Central memory CD4-positive, alpha-beta T cell (primary cell): ENCODE measurements at regions not wholly inside any gene's neighbourhood (a gene's known extent, or its start where the extent isn't known, plus 50 kb on each side); places are given as distances from the start of the nearest gene placed in this dataset.

Experiments
- DNase-seq: peaks from one replicate; pipeline ENCODE4 v3.0.0; 2022

DNA sequence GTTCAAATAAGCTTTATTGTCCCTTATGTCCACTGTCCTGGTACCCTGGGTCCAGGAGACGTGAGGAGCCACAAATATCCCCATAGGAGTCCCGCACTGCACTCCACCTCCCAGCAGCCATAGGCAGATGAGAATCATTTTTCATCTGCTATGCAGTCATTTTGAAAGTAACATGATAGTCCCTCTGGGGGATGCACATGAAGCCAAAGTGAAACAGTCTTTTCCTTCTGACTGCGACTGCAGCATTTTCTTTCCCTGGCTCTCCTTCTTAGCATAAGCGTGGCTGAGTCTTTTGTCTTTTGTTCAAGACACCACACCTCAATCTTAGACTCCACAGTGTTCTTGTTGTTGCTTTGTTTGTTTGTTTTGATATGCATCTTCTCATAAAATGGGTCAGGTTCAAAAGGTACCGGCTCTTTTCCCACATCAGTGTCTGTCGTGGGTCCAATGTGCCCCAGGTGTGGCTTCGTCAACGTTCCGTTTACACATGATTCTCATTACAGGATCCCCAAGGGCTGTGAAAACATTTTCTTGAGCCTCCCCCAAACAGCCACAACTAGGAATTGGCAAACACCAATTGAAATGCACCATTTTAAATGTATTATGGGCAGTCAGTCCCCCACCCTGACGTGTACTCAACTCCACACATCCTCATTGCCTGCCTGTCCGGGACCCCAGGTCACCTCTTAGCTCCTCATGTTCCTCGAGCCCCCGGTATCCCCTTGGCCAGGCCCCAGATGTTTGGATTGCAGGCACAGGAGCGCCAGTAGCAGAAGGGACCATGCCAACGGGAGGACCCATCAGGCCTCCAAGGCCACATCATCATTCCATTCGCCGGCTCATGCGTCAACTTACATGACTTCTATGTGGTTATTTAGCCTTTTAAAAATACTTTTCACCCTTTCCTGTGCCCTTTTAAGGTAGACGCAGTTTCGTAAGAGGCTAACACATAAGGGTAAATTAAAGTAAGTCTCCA, 237.8 kb upstream of the DAPK1 start:
- no peak for DNase-seq

DNA sequence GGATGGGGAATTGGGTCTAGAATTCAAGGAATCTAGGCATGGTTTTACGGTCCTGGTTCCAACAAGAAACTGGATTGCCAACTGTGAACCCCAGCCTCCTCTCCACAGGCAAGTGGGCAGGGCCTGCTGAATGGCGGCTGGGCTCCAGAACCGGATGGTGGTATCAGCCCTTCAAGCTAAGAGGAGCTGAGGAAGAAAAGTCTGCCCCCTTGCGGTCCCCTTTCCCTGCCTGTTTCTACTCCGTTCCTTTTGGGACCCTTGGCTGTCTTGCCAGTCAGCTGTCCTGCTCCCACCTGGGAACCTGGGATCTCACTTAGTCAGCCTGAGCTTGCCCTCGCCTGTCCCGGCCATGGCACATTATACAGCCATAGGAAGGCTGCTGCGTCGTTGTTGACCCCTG, 234.4 kb upstream of the DAPK1 start:
- no peak for DNase-seq

DNA sequence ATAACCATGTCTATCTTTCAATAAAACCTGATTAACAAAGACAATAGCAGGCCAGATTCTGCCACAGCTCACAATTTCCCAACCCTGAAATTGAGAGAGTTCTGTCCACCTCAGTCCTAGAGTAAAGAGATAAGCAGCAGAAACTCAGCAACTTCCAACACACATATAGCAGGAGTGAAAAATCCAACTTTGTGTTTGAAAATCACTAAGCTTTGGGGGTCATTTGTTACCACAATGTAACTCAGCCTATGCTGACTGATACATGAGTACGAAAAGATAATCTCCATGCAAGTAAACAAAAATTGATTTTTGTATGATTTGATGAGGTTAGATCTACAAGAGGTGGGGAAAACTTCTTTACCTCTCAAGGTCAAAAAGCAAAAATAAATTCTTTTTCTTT, 231.0 kb upstream of the DAPK1 start:
- DNase-seq, result no peak

DNA sequence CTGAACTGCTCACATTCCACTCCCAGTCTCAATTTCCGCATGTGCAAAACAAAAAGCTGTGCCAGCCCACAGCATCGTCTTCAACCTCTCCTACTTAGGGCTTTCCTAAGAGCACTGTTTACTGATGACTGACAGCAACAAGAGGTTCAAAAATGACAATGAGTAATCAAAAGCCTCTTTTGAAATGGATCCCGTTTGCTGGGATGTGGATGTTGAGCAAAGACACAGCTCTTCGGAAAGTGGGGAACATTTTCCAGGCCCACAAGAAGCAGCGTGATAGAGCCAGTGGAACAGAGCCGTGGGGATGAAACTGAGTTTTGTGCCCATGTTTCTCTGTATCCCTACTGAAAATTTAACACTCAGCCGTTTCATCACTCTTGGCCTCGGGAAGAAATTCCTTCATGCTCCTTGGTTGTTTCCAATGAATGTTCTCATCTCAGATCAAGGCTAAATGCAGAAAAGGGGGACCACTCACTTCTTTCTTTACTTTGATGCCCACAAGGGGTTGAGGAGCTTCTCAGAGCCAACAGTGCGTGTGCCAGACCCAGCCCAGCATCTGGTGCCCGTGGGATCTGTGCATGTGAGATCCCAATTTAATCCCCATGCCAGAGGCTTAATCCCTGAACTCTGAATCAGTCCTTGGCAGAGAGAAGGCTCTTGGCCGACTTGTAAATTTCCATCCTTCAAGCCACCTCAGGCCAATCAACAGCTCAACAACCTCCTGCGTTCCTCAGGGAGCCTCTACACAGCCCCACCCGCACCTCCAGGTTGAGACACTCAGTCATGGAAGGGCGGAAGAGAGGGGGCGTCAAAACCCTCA, 230.2 kb upstream of the DAPK1 start:
- DNase-seq, result no peak

DNA sequence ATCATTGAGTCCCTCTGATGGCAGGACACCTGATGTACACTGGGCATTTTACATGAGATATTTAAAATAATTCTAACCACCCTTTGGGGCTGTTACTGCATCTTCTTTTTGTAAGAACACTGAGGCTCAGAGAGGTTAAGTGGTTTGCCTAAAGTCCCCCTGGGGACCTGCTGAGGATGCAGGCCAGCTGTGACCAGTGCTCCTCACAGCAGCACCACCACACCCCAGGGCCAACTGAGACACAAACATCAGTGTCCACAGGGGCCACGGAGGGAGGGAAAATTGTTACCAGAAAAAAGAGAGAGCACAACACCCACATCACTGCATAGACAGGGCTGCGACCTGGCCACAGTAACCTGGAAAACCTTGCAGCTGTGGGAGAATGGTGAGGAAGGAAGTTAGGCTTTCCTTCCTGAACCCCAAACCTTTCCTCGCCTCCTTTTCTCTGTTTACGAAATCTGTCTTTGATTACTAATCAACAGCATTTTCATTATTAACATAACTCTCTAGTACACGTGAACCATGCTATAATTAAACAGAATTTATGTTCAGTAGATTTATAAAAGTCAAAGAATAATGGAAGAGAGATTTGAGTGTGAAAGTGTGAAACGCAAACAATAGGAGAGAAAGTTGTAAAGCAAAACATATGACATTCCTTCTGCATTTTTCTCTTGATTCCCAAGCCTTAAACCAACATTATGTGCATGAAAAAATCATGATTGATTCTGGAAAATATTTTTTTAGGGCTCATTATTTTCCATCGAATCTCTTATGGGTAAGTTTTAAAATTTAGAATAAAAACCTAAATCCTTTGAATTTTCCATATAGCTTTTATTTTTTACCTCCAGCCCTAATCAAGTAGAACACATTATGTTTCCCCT, 228.1 kb upstream of the DAPK1 start:
- DNase-seq, result no peak

DNA sequence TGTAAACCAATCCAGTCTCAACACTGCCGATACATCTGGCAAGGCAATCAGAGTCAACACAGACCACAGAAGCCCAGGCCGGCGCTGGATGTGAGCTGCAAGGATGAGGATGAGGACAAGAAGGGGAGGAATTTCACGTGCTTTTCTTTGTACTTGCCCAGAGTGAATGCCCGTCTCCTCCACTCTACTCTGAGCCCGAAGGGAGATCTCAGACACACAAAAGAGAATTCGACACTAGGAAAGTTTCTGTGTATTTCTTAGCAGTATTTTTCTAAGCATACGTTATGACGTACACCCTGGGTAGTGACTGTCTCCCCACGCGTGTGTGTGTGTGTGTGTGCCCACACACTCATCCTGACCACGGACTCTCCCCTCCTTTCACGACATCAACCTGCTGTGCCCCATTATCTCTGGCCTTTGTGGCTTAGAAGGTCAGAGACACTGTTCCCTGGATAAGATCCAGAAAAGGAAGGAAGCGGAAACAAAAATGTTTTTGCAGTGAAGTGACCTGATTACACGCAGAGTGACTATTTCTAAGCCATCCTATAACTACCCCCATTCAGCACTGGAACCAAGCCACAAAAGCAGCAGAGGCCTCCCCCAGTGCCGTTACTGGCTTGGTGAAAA, 227.3 kb upstream of the DAPK1 start:
- DNase-seq, result no peak

DNA sequence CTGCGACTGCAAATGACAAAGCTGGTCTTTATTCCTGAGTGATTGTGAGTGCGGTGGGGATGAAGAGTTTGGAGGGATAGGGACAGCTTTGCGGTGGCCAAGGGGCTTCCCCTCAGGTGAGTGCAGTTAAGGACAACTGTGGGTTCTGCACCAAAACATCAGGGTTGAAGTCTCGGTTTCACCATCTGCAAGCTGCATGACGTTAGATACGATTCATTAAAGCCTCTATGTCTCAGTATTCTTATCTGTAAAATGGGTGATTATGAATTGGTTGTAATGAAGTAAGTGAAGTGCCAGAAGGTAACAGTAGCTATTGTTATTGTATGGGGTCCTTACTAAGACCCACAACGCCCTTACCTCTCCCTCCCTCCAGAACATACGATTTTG, 226.8 kb upstream of the DAPK1 start:
- no peak for DNase-seq

DNA sequence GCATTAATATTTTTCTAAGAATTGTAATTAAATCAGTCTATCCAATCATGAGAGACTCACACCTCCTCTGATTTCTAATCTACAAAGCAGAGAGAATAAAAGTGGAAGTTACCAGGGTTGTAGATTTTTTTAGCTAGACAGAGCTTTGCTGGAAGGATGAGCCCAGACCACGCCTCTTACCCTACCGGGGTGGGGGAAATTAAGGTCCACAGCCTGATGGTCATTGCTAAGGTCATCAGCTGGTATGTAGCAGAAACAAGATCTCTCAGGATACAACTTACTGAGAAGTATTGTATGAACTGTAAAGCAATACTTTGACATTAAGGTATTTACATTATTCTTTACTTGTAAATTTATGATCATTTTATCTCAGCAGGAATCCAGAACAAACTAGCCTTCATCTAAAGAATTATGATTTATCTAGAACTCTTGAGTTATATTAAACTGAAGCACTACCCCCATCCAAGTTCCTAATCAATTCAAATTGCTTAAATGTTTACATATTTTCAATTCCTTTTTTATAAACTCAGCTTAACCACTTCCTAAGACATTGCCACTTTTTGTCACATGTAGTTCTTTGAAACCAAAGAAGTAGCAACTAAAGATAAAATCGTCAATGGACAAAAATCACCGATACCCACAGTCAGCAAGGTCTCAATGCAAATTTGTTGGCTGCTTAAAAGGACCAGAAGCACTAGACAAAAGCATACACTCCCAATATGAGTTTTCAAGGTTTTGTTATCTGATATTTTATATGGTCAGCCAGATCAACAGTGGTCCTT, 225.8 kb upstream of the DAPK1 start:
- no peak for DNase-seq

DNA sequence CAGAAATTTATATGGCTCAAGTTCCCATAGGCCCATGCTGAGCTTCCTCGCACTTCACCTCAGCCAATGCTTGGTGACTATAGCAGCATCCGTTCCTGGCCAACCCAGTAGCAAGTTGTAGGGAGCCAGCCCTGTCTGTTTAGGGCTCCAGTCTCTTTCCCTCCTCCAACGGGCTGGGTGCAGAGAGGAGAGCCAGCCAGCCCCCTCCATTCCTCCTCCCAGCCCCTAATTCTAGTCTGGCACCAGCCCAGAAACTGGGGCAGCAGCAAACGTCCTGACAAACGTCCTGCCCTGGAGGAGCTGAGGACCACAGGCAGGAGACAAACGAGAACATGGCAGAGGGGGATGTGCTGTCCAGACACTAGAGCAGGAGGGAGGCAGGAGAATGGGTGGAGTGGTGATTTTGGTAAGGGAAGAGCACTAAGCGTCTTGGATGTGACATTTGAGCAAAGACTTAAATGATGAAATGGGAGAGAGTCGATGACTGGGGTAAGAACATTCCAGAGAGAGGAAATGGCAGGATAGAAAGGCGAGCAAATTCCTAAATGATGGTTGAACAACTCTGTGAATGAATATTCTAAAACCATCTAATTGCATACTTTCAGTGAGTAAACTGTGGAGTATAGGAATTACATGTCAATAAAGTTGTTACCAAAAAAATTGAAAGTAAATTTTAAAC, 222.5 kb upstream of the DAPK1 start:
- no peak for DNase-seq

DNA sequence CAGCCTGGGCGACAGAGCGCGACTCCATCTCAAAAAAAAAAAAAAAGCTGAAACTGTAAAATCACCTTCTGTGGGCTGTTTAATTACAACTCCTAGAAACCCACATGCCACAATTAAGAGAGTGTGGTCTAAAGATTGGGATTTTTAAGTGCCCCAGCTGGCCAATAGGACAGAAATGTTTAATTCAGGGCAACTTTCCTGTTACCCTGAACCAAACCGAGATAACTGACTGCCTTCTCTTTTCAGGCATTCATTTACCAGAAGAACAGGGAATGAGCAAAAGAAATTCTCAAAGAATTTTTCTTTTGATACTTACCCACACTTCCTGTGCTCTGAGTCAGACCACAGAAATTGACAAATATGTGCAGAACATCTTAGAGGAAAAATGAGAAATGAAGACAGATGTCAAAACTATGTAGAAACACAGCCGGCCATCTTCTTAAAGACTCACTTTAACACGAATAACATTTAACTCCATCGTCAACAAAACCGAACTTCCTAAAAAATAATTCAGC, 221.3 kb upstream of the DAPK1 start:
- DNase-seq, result no peak

DNA sequence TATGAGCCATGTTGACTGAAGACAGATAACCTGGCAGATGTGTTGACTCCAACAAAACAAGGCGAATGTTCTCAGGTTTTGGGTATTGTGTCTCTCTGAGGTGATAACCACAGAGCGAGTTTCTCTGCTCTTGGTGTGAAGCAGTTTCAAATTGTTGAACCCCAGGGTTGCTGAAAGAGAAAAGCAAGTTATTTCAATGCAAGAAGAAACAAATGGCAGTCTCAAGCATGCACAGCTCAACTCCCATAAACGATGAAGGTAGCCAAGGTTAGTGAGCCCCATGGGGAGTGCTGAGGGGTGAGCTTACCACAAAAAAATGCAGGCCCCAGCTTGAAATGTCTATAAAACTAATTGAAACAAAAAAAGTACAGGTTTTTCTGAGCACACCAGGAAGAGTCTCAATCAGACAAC, 220.8 kb upstream of the DAPK1 start:
- no peak for DNase-seq

DNA sequence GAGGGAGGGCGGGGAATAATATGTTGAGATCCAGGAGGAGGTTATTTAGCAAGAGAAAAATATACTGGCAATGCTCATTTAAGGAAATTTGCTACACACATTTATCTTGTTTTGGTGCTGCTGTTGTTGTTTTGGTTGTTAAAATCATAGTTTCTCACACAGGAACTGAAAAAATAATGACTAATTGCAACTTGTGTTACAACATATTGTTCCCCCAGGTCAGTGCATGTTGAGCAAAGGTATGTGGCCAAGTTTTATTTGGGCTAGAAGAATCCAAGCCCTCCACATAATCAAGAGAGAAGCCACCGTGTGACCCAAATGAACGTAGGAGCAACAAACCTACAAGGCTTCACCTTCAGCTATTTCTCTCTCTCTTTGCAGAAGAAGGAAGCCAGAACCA, 220.3 kb upstream of the DAPK1 start:
- DNase-seq, result no peak

DNA sequence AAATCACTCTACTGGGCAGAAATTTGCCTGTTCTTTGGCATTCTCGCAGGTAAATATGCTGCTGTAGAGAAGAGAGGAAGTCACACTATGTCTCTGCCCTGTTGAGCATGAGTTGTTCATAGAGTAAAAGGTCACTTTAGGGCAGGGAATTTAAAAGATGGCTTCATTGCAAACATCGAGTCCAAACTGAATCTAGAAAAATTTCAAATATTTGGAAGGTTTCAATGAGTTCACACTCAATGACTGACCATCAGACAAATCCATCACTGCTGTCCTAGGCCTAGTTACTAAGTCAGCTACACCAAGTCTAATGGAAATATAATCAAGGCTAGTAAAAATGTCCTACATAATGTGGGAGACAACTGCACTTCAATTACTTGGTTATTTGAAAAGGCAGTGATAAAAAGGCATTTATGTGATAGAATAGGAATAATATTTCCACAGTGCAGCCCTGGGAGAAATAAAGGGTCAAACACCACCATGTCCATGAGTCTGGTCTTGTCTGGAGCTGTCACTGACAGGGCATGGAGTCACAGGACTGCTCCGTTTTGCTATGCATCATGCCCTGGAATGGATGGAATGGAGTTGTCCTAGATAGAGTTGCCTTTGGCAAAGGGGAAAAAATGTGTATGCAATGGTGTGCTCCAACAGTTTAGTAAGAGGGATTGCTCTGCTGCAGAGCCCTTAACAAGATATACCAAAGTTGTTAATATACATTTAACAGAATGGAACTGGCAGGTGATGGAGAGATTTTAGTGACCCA, 218.5 kb upstream of the DAPK1 start:
- no peak for DNase-seq

DNA sequence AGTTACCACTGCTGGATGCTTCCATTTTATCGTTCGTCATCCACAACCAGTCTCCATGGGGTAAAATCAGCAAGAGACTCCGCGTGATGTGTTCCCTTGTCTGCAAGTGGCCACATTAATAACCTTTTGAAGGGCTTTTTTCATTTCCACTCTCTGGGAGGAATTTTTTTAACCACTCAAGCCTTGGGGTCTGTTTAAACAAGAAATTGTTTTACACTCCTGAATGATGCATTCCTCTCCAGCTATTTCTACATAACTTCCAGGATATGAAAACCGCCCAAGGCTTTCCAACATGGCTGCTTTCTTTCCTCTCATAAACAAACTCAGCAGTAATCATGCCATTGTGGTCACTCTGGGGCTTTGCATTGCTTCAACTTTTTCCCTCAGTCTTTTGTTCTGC, 217.2 kb upstream of the DAPK1 start:
- no peak for DNase-seq

DNA sequence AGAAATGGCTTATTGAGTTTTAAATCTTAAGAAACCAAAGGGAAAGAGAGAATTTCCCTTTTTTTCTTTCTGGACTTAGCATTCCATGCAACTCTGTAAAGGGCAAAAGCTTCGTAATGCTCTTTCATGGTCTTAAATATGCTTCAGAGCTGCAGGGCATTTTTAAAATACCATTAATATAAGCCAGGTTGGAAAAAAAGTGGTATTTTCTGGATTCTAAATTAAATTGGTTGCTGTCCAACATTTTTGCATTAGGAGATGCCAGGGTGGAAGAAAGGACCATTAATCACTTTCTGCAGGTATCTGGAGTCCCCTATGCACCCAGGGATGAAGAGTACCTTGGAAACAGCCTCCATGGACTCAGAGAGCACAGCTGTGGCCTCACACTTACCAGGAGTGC, 215.1 kb upstream of the DAPK1 start:
- DNase-seq, result no peak

DNA sequence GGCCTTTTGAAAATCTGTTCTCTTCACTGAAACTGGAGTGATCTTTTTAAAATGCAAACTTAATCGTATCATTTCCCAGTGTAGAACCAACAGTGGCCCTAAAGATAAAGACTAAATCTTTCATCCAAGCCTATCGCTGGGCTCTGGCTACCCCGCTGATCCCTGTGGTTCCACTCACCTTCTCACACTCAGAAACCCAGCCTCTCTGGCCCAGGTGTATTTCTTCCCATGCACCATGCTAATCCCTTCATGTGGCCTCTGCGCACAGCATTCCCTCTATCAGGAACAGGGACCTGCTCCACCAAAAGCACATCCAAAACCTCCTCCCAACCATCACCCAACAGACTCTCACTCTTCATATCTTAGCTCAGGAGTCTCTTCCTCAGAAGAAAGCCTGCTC, 214.1 kb upstream of the DAPK1 start:
- no peak for DNase-seq

DNA sequence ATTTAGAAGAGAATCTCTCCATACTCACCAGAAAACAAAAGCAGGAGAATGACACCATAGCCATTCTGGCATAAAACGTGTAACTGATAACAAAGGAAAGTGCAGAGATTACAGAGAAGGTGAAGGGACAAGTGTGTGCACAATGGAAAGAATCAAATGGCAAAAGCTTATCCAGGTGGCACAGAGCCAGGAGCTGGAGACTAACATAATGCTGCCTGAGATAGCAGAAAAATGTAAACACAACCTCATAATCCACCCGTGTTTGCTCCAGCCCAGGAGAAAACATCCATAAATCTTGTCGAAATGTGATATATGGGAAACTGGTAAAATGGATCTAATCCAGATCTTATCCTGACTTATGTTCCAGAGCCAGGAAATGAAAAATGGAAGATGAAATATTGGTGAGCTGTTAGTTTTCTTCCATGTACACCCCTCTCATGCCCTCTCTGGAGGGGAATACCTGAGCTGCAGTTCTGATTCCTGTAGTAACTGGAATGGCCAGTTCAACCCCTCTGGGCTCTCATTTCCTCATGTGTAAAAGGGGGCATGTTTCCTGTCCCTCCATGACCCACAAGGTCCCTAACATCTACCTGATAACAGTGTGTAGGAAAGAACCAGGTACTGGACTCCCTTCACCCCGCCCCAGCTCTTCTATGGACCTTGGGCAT, 212.3 kb upstream of the DAPK1 start:
- no peak for DNase-seq

DNA sequence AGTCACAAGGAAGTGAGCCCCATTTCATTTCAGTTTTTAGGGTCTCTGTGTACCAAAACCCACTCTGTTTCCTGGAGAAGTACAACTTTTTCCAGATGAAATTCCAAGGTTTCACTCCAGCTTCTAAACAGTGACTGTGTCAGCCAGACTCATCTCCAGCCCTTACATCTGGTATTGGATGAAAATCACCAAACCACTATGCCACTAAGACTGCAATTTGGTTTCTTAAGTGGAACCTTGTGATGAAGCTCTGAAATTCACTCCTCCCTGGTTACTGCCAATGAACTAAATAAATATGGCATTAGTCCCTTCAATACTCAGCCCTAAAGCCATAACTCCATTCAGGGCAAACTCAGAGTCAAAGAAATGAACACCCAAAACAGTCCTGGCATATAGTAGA, 211.2 kb upstream of the DAPK1 start:
- DNase-seq, result no peak
